Nephron progenitor cell (in vitro differentiated cells): ENCODE measurements at regions not wholly inside any gene's neighbourhood (a gene's known extent, or its start where the extent isn't known, plus 50 kb on each side); places are given as distances from the start of the nearest gene placed in this dataset.
"Not testable (repeated sequence)": the region's sequence is repeated elsewhere in the genome, so short reads cannot be mapped to it uniquely, and the experiment has no call there.

Source experiments
- DNase-seq: peaks from one replicate; pipeline ENCODE4 v3.0.0; 2021
- H3K27ac Mint-ChIP-seq: 2 replicates; pipeline ENCODE4 v1.8.0; 2021; ENCODE audit warnings: mild to moderate bottlenecking, moderate library complexity, mixed read lengths
- H3K27me3 Mint-ChIP-seq: 2 replicates; pipeline ENCODE4 v1.8.0; 2021; ENCODE audit warnings: mild to moderate bottlenecking, low read depth, mixed read lengths; ENCODE audit not compliant: poor library complexity
- H3K36me3 Mint-ChIP-seq: 2 replicates; pipeline ENCODE4 v1.8.0; 2021; ENCODE audit warnings: low read depth, mixed read lengths
- H3K4me1 Mint-ChIP-seq: 2 replicates; pipeline ENCODE4 v1.8.0; 2021; ENCODE audit warnings: mixed read lengths
- H3K4me3 Mint-ChIP-seq: 2 replicates; pipeline ENCODE4 v1.8.0; 2021; ENCODE audit warnings: mild to moderate bottlenecking, moderate library complexity, mixed read lengths
- H3K9me3 Mint-ChIP-seq: 2 replicates; pipeline ENCODE4 v1.8.0; 2021; ENCODE audit warnings: mild to moderate bottlenecking, moderate library complexity, mixed read lengths
- CTCF ChIP-seq: fragments of 200-600 bp; sonication (generic); IDR thresholded peaks from 2 replicates; pipeline ENCODE4 v1.5.0; 2021; ENCODE audit warnings: antibody characterized with exemption

- Mint-ChIP-seq H3K36me3 (no peaks in the 10 kb centered on the region), H3K27me3 (no peaks in the 10 kb centered on the region), H3K4me1 (peaks cover 18% of the 10 kb centered on the region), H3K4me3 (no peak overlapping the region), H3K9me3 (peaks cover 4% of the 10 kb centered on the region), H3K27ac (no peak overlapping the region)
- DNase-seq, result no peak
- no peak for TF ChIP-seq CTCF
Measured at GRCh38 chr6:140341272-140341671, 966.8 kb upstream of the CITED2 start.

GRCh38 chr6:140340795-140341194 is 966.3 kb upstream of the CITED2 start:
- Mint-ChIP-seq H3K27ac (no peak overlapping the region), H3K27me3 (no peaks in the 10 kb centered on the region), H3K9me3 (peaks cover 4% of the 10 kb centered on the region), H3K36me3 (no peaks in the 10 kb centered on the region), H3K4me1 (peaks cover 16% of the 10 kb centered on the region), H3K4me3 (no peak overlapping the region)
- DNase-seq, result no peak
- no peak for TF ChIP-seq CTCF

GRCh38 chr6:140339084-140339483 is 964.6 kb upstream of the CITED2 start:
- H3K4me3 Mint-ChIP-seq, DNase-seq, H3K27ac Mint-ChIP-seq, H3K9me3 Mint-ChIP-seq, H3K27me3 Mint-ChIP-seq, H3K36me3 Mint-ChIP-seq, H3K4me1 Mint-ChIP-seq: not testable (repeated sequence)

GRCh38 chr6:140321891-140322290 is 947.4 kb upstream of the CITED2 start:
- no peak overlapping the region for H3K27ac Mint-ChIP-seq
- H3K36me3 Mint-ChIP-seq, result no peaks in the 10 kb centered on the region
- no peak overlapping the region for H3K4me3 Mint-ChIP-seq
- peaks cover 13% of the 10 kb centered on the region for H3K9me3 Mint-ChIP-seq
- DNase-seq, result no peak
- no peak for TF ChIP-seq CTCF
- peaks cover 29% of the 10 kb centered on the region for H3K4me1 Mint-ChIP-seq
- no peaks in the 10 kb centered on the region for H3K27me3 Mint-ChIP-seq

- no peaks in the 10 kb centered on the region for H3K27me3 Mint-ChIP-seq
- peak overlapping the region; percentile 65 for H3K27ac Mint-ChIP-seq
- H3K36me3 Mint-ChIP-seq, result no peaks in the 10 kb centered on the region
- H3K4me1 Mint-ChIP-seq, result peaks cover 29% of the 10 kb centered on the region
- DNase-seq, result no peak
- no peaks in the 10 kb centered on the region for H3K9me3 Mint-ChIP-seq
- no peak overlapping the region for H3K4me3 Mint-ChIP-seq
- no peak for TF ChIP-seq CTCF
Measured at GRCh38 chr6:140320081-140321080, 945.9 kb upstream of the CITED2 start.

- Mint-ChIP-seq H3K27me3 (no peaks in the 10 kb centered on the region), H3K9me3 (no peaks in the 10 kb centered on the region), H3K4me3 (no peak overlapping the region), H3K4me1 (peaks cover 29% of the 10 kb centered on the region), H3K36me3 (no peaks in the 10 kb centered on the region), H3K27ac (no peak overlapping the region)
- no peak for DNase-seq
- no peak for TF ChIP-seq CTCF
Measured at GRCh38 chr6:140319209-140319608, 944.8 kb upstream of the CITED2 start.
